ENCODE measurements at regions not wholly inside any gene's neighbourhood (a gene's known extent, or its start where the extent isn't known, plus 50 kb on each side); places are given as distances from the start of the nearest gene placed in this dataset.

DNA sequence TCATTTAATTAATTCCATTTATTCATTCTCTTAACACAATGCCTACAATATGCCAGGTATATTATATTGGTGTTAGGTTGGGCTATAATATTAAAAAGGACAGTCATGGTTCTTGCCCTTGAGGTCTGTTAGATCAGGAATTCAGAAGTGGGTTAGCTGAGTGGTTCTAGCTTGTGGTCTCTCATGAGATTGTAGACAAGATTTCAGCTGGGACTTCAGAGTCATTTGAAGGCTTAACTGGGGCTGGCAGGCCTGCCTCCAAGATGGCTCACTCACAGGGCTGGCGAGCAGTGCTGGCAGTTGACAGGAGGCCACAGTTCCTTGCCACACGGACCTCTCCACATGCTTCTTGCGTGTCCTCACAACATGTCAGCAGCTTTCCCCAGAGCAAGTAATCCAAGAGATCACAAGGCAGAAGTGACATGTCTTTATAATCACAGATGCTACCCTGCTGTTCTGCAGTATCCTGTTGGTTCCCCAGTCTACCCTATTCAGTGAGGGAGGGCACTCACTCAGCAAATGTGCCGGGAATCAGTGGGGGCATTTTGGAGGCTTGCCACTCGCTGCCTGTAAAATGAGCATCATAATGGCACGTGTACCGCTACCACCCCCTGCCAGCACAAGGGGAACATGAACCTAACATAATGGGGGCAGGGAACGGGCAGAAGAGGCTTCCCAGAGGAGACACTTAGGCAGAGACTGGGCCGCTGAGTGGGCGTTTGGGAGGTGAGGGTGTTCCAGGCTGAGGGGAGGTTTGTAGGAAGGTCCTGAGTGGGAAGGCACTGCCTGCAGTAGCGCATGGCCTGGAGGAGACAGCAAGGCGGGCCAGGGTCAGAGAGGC lies 70.0 kb downstream of the EXOSC2 start:
- Histone ChIP-seq H3K4me3 (no peak overlapping the region), H3K36me3 (no peaks in the 10 kb centered on the region), H3K27ac (no peak overlapping the region), H3K27me3 (replicated peaks in 1 of 7) (no peaks in the 10 kb centered on the region), H3K4me1 (peaks cover 16 to 82% (median 55%) of the 10 kb centered on the region in 6 donors), H3K9me3 (no peaks in the 10 kb centered on the region)
- no peak for DNase-seq
- TF ChIP-seq CTCF (IDR thresholded peaks at IDR 0.05 in 8 of 11, conservative IDR thresholded peaks at IDR 0.05 in 3 of 11) (no peak), POLR2A (IDR thresholded peaks at IDR 0.05) (no peak), POLR2AphosphoS5 (IDR thresholded peaks at IDR 0.05) (no peak)
- WGBS, 5 donors = 74 to 88% (median 85%) methylated on average over 12 of the region's 12 CpGs
- intact Hi-C loops (cut with DNase I; ENCODE audit: low total_unique reads) = no loop called here

- TF ChIP-seq CTCF (IDR thresholded peaks at IDR 0.05 in 8 of 11, conservative IDR thresholded peaks at IDR 0.05 in 3 of 11) (no peak), POLR2A (IDR thresholded peaks at IDR 0.05) (no peak), POLR2AphosphoS5 (IDR thresholded peaks at IDR 0.05) (no peak)
- no peak for DNase-seq
- peaks cover 18 to 83% (median 58%) of the 10 kb centered on the region in 6 donors for H3K4me1 ChIP-seq
- no peak overlapping the region for H3K4me3 ChIP-seq
- no peaks in the 10 kb centered on the region for H3K36me3 ChIP-seq
- H3K27me3 ChIP-seq (replicated peaks in 1 of 7) = no peaks in the 10 kb centered on the region
- 39 to 53% (median 40%) methylated on average over 8 of the region's 8 CpGs for WGBS, 5 donors
- intact Hi-C loops (cut with DNase I; ENCODE audit: low total_unique reads) = no loop called here
- peak overlapping the region in 2 of 8 donors; percentile 7 to 42 for H3K27ac ChIP-seq
- no peaks in the 10 kb centered on the region for H3K9me3 ChIP-seq
These were observed 69.7 kb upstream of the ABL1 start for GRCh38 chr9:130765137-130766020.

- Histone ChIP-seq H3K9me3 (no peaks in the 10 kb centered on the region), H3K4me3 (no peak overlapping the region), H3K27me3 (replicated peaks in 1 of 7) (no peaks in the 10 kb centered on the region), H3K36me3 (no peaks in the 10 kb centered on the region), H3K4me1 (peaks cover 18 to 86% (median 58%) of the 10 kb centered on the region in 6 donors), H3K27ac (peak overlapping the region in 2 of 8 donors; percentile 30 to 42)
- TF ChIP-seq POLR2AphosphoS5 (IDR thresholded peaks at IDR 0.05) = peak in 1 of 3 donors; percentile 19
- no peak for TF ChIP-seq CTCF (IDR thresholded peaks at IDR 0.05 in 8 of 11, conservative IDR thresholded peaks at IDR 0.05 in 3 of 11)
- 74 to 78% (median 78%) methylated on average over 19 of the region's 19 CpGs for WGBS, 5 donors
- no peak for DNase-seq
- intact Hi-C loops (cut with DNase I; ENCODE audit: low total_unique reads) = no loop called here
These were observed 68.8 kb upstream of the ABL1 start for GRCh38 chr9:130766021-130766926.
